HG02571 (cell line): ENCODE measurements at regions not wholly inside any gene's neighbourhood (a gene's known extent, or its start where the extent isn't known, plus 50 kb on each side); places are given as distances from the start of the nearest gene placed in this dataset.

Experiments used
- ATAC-seq: cut with Tn5 transposase; IDR thresholded peaks from one replicate; pipeline ENCODE4 v1.9.1; 2021; ENCODE audit warnings: mild to moderate bottlenecking, moderate library complexity; ENCODE audit not compliant: unreplicated experiment

GRCh38 chr5:128870923-128871322 is 94.4 kb upstream of the SLC27A6 start:
- ATAC-seq: no peak

GRCh38 chr5:128876569-128877382 is 88.5 kb upstream of the SLC27A6 start:
- ATAC-seq: no peak

GRCh38 chr5:128877476-128877875 is 87.8 kb upstream of the SLC27A6 start:
- ATAC-seq: no peak

GRCh38 chr5:128881502-128882018 is 83.7 kb upstream of the SLC27A6 start:
- no peak for ATAC-seq

GRCh38 chr5:128885649-128886255 is 79.5 kb upstream of the SLC27A6 start:
- ATAC-seq: no peak

- ATAC-seq: no peak
Observed at GRCh38 chr5:128895122-128895521, 70.2 kb upstream of the SLC27A6 start.

- ATAC-seq: no peak
Observed at GRCh38 chr5:128896675-128897074, 68.6 kb upstream of the SLC27A6 start.

GRCh38 chr5:128903550-128903949 is 61.7 kb upstream of the SLC27A6 start:
- no peak for ATAC-seq

- no peak for ATAC-seq
Observed at GRCh38 chr5:128904805-128905567, 60.3 kb upstream of the SLC27A6 start.

- ATAC-seq: peak; percentile 90
Observed at GRCh38 chr5:128905568-128906110, 59.6 kb upstream of the SLC27A6 start.

GRCh38 chr5:128913551-128913950 is 51.7 kb upstream of the SLC27A6 start:
- peak; percentile 81 for ATAC-seq
